ENCODE measurements at regions not wholly inside any gene's neighbourhood (a gene's known extent, or its start where the extent isn't known, plus 50 kb on each side); places are given as distances from the start of the nearest gene placed in this dataset.
"Not testable (repeated sequence)": the region's sequence is repeated elsewhere in the genome, so short reads cannot be mapped to it uniquely, and the experiment has no call there.

DNA sequence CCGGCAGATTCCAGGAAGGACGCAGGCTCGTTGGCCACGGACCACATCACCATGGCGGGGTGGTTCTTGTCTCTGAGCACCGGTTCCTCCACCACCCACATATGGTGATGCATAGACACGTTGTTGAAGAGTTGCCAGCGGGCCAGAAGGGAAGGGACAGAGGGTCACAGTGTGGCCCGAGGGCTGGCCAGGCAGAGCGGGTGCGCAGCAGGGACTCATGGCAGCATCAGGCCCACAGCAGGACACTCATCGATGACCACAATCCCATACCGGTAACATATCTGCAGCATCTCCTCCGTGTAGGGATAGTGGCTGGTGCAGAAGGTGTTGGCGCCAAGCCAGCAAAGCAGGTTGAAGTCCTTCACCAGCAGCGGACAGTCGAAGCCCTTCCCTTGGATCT lies 469.2 kb upstream of the FAM174A start:
- TF ChIP-seq, protein P1, sequence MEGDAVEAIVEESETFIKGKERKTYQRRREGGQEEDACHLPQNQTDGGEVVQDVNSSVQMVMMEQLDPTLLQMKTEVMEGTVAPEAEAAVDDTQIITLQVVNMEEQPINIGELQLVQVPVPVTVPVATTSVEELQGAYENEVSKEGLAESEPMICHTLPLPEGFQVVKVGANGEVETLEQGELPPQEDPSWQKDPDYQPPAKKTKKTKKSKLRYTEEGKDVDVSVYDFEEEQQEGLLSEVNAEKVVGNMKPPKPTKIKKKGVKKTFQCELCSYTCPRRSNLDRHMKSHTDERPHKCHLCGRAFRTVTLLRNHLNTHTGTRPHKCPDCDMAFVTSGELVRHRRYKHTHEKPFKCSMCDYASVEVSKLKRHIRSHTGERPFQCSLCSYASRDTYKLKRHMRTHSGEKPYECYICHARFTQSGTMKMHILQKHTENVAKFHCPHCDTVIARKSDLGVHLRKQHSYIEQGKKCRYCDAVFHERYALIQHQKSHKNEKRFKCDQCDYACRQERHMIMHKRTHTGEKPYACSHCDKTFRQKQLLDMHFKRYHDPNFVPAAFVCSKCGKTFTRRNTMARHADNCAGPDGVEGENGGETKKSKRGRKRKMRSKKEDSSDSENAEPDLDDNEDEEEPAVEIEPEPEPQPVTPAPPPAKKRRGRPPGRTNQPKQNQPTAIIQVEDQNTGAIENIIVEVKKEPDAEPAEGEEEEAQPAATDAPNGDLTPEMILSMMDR (conservative IDR thresholded peaks at IDR 0.05; ENCODE audit: low read length): not testable (repeated sequence)
- not testable (repeated sequence) for TF ChIP-seq EZH2phosphoT487 (IDR thresholded peaks at IDR 0.05; ENCODE audit: borderline replicate concordance, low read depth, low read length)
